ENCODE measurements at regions not wholly inside any gene's neighbourhood (a gene's known extent, or its start where the extent isn't known, plus 50 kb on each side); places are given as distances from the start of the nearest gene placed in this dataset.

DNA sequence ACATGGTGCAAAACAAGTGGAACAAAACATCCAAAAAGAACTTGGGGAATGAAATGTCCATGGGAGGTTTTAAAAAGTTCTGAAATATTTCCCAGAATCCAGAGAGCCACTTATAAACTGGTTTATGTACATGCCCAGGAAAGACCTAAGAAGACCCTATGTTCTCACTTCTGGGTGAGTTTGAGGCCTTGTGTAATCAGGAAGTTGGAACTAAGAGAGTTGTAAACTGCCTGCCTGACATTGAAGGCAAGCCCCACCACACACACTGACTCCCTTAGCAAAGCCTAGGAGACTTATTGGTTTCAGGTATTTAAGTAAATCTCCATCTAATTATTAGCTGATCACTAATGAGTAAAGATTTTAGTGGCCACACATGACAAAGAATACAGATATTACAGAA, 142.5 kb downstream of the LRIG3 start:
- TF ChIP-seq, protein P1, sequence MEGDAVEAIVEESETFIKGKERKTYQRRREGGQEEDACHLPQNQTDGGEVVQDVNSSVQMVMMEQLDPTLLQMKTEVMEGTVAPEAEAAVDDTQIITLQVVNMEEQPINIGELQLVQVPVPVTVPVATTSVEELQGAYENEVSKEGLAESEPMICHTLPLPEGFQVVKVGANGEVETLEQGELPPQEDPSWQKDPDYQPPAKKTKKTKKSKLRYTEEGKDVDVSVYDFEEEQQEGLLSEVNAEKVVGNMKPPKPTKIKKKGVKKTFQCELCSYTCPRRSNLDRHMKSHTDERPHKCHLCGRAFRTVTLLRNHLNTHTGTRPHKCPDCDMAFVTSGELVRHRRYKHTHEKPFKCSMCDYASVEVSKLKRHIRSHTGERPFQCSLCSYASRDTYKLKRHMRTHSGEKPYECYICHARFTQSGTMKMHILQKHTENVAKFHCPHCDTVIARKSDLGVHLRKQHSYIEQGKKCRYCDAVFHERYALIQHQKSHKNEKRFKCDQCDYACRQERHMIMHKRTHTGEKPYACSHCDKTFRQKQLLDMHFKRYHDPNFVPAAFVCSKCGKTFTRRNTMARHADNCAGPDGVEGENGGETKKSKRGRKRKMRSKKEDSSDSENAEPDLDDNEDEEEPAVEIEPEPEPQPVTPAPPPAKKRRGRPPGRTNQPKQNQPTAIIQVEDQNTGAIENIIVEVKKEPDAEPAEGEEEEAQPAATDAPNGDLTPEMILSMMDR (IDR thresholded peaks at IDR 0.05), result no peak
- no peak for TF ChIP-seq EP300 (IDR thresholded peaks at IDR 0.05)
- TF ChIP-seq POLR2A (IDR thresholded peaks at IDR 0.05), result no peak
- TF ChIP-seq POLR2AphosphoS5 (IDR thresholded peaks at IDR 0.05), result no peak

All from gastroesophageal sphincter (tissue), 3 donors.